ENCODE measurements at regions not wholly inside any gene's neighbourhood (a gene's known extent, or its start where the extent isn't known, plus 50 kb on each side); places are given as distances from the start of the nearest gene placed in this dataset.

- TF ChIP-seq CTCF (IDR thresholded peaks at IDR 0.05) (no peak), POLR2A (IDR thresholded peaks at IDR 0.05) (no peak)
Measured at GRCh38 chr1:239511875-239512274, 125.5 kb downstream of the CHRM3 start.
